SHP77 (cell line): ENCODE measurements at regions not wholly inside any gene's neighbourhood (a gene's known extent, or its start where the extent isn't known, plus 50 kb on each side); places are given as distances from the start of the nearest gene placed in this dataset.

Experiments used
- DNase-seq, 2 experiments: peaks; one replicate each; lab custom pipeline; 2025; lab: John Stamatoyannopoulos, UW

GRCh38 chr12:77629141-77629540 lies 201.6 kb upstream of the NAV3 start:
- no peak for DNase-seq

DNA sequence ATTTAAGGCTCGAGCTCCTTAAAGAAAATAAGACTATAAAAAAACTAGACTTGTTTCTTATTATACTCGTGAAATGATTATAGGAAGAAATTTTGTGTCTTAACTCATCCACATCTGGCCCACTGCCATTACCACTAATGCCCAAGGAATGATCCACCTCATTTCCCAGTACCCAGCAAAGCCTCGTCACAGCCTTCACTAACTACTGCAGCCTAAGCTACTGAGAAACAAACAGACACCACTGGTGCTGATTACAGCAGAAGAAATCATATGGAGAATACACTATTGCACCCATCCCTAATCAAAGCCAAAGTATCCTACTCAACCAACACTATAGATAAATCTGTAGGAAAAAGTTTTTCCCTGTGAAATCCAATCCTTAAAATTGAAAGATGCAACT lies 205.3 kb upstream of the NAV3 start:
- no peak for DNase-seq

GRCh38 chr12:77619425-77619824 lies 211.3 kb upstream of the NAV3 start:
- no peak for DNase-seq

DNA sequence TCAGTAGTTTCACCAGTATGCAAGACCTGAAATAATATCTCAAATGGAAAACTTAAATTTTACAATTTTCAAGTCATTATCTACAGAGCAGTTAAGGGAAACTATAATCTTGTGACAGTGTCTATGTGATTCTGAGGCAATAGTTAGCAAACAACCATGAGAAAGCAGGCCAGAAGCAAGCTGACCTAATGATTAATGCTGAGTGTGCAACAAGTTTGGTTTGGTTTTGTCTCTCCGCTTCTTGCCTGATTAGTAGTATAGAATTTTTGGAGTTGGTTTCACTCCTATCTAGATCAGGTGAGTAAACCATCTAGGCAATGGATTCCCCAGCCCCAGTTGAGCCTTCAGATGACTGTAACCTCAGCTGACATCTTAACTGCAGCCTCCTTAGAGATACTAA lies 212.9 kb upstream of the NAV3 start:
- DNase-seq = no peak

DNA sequence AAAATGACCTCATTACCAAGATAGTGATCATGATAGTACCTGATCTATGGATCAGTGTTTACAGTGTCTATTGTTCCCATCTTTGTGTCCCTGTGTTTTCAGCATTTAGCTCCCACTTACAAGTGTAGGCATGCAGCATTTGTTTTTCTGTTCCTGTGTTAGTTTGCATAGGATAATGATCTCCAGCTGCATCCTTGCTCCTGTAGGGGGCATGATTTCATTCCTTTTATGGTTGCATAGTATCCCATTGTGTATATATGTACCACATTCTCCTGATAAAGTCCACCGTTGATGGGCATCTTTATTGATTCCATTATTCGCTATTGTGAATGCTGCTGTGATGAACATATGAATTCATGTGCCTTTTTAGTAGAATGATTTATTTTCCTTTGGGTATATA lies 215.4 kb upstream of the NAV3 start:
- peak in 1 of 2 experiments; percentile 9 for DNase-seq

GRCh38 chr12:77613411-77613810 lies 217.3 kb upstream of the NAV3 start:
- DNase-seq = no peak

DNA sequence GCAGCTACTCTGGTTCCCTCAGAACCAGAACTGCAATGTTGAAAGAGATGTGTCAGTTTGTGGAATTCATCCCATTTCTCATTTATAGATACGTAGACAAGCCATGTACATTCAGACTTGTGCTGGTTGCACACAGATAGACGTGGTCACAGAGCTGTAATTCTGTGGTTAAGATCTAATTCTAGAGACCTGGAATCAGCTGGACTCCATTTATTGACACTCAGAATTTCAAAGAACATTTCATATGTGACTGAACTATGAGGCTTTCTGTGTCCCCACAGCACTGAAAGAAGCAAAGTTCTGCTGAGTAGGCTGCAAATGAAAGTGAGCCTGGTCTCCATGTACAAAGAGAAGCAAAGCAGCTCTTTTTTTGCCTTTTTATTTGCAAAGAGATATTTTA lies 220.2 kb upstream of the NAV3 start:
- no peak for DNase-seq

DNA sequence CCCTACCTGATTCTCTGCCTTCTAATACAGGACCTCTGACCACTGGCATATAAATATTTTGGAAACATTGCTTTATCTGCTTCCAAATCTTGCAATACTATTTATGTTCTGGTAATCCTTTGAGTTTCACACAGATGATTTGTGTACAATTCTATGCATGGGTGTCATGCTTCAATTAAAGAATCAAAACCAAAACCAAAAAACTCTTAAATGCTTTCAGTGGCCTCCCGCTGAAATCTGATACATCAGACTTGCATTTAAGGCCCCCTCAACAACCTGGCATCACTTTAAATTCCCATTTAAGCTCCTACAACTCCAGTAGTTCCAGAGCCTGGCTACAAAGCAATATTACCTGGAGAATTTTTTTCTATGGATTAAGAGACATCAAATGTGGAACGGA lies 221.7 kb upstream of the NAV3 start:
- no peak for DNase-seq

- DNase-seq = no peak
Measured at GRCh38 chr12:77608271-77608824, 222.3 kb upstream of the NAV3 start.

GRCh38 chr12:77606348-77606747 lies 224.3 kb upstream of the NAV3 start:
- no peak for DNase-seq

DNA sequence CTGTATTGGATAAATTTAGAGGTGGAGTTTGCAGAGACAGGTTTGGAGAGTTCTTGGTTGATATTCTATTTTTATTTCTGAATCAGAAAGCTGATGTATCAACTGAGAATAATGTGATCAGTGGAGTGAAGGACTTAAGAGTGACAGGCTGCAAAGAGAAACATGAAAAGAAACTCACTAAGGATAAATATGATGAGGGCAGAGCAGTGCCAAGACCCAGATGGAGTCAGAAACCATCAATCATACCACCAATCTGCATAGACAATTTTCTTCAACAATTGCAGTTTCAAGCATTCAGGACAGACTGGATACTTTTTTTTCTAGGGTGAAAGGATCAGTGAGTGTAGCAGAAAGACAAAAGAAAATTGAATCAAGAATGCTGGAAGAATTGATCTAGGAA lies 226.7 kb upstream of the NAV3 start:
- no peak for DNase-seq

GRCh38 chr12:77601069-77601468 lies 229.6 kb upstream of the NAV3 start:
- DNase-seq = no peak

GRCh38 chr12:77600468-77600843 lies 230.2 kb upstream of the NAV3 start:
- DNase-seq = no peak

DNA sequence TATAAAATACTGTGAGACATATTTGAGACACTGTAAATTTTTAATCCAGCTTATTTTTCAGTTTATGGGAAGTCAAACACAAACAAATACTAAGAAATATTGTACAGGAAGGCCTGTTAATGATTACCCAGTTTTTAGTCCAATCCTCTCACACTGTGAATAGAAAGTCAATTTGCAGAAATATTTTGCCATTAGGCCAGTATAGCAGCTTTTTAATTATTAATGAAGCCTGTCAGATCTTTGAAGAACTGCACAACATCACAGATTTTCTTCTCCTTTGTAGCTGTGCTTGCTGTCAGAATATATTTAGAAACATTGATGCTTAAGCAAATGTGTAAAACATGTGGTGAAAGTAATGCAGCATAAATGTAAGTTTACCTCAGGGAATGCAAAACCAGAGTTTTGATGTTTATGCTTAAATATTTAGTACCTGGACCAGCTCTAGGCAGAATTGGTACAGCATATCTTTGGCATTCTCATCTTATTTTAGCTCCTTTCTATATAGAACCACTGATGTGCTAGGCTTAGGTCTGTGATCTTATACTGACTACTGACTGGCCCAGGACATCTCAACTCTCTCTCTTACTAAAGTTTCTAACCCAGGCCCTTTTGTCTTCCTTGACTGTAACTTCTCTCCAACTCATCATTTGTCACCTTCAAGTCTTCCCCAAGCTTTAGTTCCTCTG lies 230.8 kb upstream of the NAV3 start:
- DNase-seq = no peak

DNA sequence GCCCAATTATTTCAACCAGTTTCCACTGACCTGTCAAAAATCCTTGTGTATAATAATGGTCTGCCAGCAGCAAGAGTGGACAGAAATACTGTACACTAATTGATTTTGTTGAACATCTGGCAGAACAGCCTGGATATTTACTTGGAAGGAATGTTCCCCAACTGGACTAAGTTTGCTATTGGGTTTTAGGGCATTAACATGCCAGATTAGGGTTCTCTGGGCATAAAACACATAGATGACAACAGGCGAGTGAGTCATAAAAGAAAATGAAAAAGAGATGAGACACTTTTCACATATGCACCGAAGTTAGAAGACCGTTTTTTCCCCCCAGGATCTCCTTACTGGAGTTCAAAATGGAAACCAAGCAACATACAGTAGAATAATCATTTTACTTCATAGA lies 236.3 kb upstream of the NAV3 start:
- no peak for DNase-seq

GRCh38 chr12:77592836-77593235 lies 237.9 kb upstream of the NAV3 start:
- DNase-seq = no peak

GRCh38 chr12:77591959-77592743 lies 238.5 kb upstream of the NAV3 start:
- peak; percentile 76 to 82 for DNase-seq

- DNase-seq = no peak
Measured at GRCh38 chr12:77590306-77590705, 240.4 kb upstream of the NAV3 start.

- DNase-seq = peak; percentile 70 to 72
Measured at GRCh38 chr12:77584860-77585259, 245.8 kb upstream of the NAV3 start.

DNA sequence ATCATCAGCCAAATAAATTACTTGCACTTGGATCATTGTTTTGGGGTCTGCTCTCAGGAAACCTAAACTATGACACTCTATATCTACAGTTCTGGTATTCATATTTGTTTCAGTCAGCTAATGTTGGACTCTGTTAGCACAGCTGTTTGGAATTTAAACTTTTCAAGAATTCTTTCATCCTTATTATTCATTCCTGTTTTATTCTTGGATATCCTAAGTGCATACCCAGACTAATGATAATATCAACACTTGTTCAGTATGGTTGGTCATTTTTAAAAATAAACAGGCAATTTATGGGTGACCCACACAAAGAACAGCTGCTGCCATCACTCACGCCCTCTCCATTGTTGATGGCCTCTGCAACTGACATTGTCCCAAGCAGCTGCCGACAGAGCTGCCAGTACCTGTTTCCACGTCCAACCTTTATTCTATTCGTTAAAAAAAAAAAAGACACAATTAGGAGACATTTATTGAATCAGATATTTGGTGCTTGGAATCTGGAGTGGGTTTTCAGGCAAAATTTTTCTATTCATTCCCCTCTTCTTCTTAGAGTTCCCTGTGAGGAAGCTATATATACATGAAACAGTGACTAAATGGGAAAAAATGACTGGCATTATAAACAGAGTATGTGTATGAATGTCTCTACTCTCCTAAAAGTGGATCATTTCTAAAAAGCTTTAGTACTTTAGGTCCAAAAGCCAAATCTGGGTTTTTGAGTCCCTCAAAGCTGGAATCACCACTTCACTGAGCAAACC lies 252.1 kb upstream of the NAV3 start:
- peak in 1 of 2 experiments; percentile 22 for DNase-seq

- no peak for DNase-seq
Measured at GRCh38 chr12:77577791-77578190, 252.9 kb upstream of the NAV3 start.

DNA sequence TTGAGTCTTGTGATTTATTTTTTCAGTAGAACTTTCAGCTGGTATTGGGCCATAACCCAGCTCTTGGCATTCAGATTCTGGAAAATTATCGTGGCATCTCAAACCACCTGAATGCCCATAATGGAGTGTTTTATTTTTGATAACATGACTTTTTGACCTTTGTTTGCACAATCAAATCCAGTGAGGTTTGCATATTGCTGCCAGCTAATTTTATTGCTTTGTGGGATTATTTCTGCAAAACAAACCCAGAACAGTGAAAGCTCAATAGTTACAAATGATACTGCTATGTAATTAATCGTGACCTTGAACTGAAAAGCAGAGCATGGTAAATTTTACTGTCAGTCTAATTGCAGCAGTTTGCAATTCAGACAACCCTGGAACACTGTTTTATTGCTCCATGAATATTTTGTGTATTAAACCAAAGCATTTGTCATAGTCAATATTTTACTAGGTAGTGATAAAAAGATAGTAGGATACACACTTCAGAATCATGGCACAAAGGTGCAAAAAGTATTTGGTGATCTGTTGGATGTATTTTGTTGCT lies 255.2 kb upstream of the NAV3 start:
- no peak for DNase-seq
